ENCODE measurements at regions not wholly inside any gene's neighbourhood (a gene's known extent, or its start where the extent isn't known, plus 50 kb on each side); places are given as distances from the start of the nearest gene placed in this dataset.

GRCh38 chrX:148135738-148136137 lies 154.6 kb downstream of the FMR1NB start:
- TF ChIP-seq, protein P1, sequence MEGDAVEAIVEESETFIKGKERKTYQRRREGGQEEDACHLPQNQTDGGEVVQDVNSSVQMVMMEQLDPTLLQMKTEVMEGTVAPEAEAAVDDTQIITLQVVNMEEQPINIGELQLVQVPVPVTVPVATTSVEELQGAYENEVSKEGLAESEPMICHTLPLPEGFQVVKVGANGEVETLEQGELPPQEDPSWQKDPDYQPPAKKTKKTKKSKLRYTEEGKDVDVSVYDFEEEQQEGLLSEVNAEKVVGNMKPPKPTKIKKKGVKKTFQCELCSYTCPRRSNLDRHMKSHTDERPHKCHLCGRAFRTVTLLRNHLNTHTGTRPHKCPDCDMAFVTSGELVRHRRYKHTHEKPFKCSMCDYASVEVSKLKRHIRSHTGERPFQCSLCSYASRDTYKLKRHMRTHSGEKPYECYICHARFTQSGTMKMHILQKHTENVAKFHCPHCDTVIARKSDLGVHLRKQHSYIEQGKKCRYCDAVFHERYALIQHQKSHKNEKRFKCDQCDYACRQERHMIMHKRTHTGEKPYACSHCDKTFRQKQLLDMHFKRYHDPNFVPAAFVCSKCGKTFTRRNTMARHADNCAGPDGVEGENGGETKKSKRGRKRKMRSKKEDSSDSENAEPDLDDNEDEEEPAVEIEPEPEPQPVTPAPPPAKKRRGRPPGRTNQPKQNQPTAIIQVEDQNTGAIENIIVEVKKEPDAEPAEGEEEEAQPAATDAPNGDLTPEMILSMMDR (IDR thresholded peaks at IDR 0.05): no peak
- peak; percentile 54 for ATAC-seq (ENCODE audit: low FRiP score)
- no peak for DNase-seq (ENCODE audit: low spot score)

DNA sequence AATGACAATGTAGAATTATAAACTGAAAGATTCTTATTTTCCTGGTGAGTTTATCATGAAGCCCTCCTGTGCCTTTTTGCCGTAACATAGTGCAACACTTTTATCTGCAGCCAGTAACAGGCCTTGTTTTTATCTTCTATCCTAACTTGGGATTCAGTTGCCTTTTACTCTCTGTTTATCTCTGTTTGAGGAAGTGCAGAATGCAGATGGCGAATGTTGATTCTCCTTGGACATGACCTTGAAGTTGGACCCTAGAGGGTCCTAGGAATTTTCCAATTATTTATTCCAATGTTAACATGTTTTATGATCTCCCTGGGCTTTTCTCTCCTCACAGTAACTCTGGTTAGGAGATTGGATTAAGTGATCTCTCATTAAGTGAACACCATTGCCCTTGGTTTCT lies 165.0 kb downstream of the FMR1NB start:
- ATAC-seq (ENCODE audit: low FRiP score) (no peak), DNase-seq (ENCODE audit: low spot score) (no peak)
- TF ChIP-seq, protein P1 (IDR thresholded peaks at IDR 0.05): no peak

- TF ChIP-seq, protein P1 (IDR thresholded peaks at IDR 0.05): no peak
- no peak for DNase-seq (ENCODE audit: low spot score)
- ATAC-seq (ENCODE audit: low FRiP score): no peak
These were observed 175.8 kb downstream of the FMR1NB start for GRCh38 chrX:148156986-148157385.

DNA sequence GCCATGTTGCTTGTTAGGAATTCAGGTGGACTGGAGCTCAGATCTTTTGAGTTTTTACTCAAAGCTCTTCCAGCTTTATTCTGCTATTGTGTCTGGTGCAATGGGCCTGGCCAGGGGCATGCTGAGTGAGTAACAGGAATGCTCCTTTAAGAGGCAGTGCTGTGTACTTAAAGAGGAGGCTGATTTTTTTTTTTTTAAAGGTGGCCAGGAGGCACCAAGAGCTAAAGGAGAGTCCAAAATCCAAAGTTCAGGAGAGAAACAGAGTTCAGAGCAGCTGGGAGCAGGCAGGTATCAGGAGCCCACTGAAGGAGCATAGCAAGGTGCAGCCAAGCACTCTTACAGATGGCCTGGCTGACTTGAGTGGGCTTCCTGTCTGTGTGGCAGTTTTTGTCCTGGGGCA lies 178.7 kb downstream of the FMR1NB start:
- ATAC-seq (ENCODE audit: low FRiP score): no peak
- DNase-seq (ENCODE audit: low spot score): no peak
- TF ChIP-seq, protein P1 (IDR thresholded peaks at IDR 0.05): no peak

DNA sequence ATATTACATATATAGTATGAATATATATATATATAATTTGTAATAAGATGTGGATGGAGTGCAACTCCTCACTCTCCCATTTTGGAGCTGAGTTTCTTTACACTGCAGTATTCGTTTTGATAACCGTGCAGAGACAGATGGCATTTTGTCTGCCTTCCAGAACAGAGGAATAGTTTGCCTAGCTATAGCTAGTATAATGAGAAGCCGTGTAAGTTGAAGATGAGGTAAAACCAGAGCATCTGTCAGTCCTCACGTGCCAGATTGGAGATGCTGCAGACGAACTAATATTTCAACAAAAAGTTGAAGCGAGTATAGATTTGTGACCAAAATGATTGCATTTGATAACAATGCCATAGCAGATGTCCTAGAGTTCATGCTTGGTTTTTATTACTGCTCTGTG lies 180.6 kb downstream of the FMR1NB start:
- DNase-seq (ENCODE audit: low spot score) (no peak), ATAC-seq (ENCODE audit: low FRiP score) (no peak)
- TF ChIP-seq, protein P1 (IDR thresholded peaks at IDR 0.05): no peak

GRCh38 chrX:148185631-148186030 lies 204.5 kb downstream of the FMR1NB start:
- TF ChIP-seq, protein P1 (IDR thresholded peaks at IDR 0.05): no peak
- DNase-seq (ENCODE audit: low spot score) (no peak), ATAC-seq (ENCODE audit: low FRiP score) (no peak)

- DNase-seq (ENCODE audit: low spot score): no peak
- no peak for ATAC-seq (ENCODE audit: low FRiP score)
- TF ChIP-seq, protein P1 (IDR thresholded peaks at IDR 0.05): no peak
These were observed 211.4 kb downstream of the FMR1NB start for GRCh38 chrX:148192547-148192946.

All from omental fat pad (tissue), 3 donors.